ENCODE measurements at regions not wholly inside any gene's neighbourhood (a gene's known extent, or its start where the extent isn't known, plus 50 kb on each side); places are given as distances from the start of the nearest gene placed in this dataset.
"Not testable (repeated sequence)": the region's sequence is repeated elsewhere in the genome, so short reads cannot be mapped to it uniquely, and the experiment has no call there.

DNA sequence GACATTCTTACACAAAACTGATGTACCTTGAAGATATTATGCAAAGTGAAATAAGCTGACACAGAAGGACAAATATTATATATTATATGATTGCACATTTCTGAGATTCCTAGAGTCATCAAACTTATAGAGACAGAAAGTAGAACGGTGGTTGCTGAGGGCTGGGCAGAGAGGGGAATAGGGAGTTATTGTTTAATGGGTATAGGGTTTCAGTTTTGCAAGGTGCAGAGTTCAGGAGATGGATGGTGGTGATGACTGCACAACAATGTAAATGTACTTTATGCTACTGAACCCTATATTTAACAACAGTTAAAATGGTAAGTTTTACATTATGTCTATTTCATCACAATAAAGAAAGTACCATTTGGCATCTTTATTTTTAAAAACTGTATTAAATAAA is 315.8 kb upstream of the POU5F2 start:
- Histone ChIP-seq H3K9ac (ENCODE audit: control insufficient read depth, extremely low read depth, insufficient read depth, low read length) (no peak overlapping the region), H3K36me3 (ENCODE audit: control insufficient read depth in 2 of 2, extremely low read depth in 1 of 2, insufficient read depth in 2 of 2, low read length in 2 of 2) (no peaks in the 10 kb centered on the region), H3K4me3 (ENCODE audit: control insufficient read depth in 2 of 3, extremely low read depth in 1 of 3, insufficient read depth in 2 of 3, low read depth in 1 of 3, low read length in 3 of 3) (no peak overlapping the region), H3K9me1 (ENCODE audit: control insufficient read depth, extremely low read depth, insufficient read depth, low read length) (no peaks in the 10 kb centered on the region), H3K4me1 (ENCODE audit: control insufficient read depth, extremely low read depth, insufficient read depth, low read length) (no peaks in the 10 kb centered on the region), H3K9me3 (ENCODE audit: control insufficient read depth, low read depth, low read length) (no peaks in the 10 kb centered on the region), H4K20me1 (ENCODE audit: control insufficient read depth, extremely low read depth, insufficient read depth, low read length) (no peaks in the 10 kb centered on the region), H2AFZ (ENCODE audit: control insufficient read depth, low read length) (no peak overlapping the region), H3K27ac (ENCODE audit: control insufficient read depth, insufficient read depth, low read length) (no peak overlapping the region), H3K4me2 (ENCODE audit: control insufficient read depth, extremely low read depth, insufficient read depth, low read depth, low read length) (no peak overlapping the region), H3K27me3 (ENCODE audit: control insufficient read depth, extremely low read depth, insufficient read depth, low read length) (no peaks in the 10 kb centered on the region), H3K79me2 (ENCODE audit: control insufficient read depth, insufficient read depth, low read length) (no peaks in the 10 kb centered on the region)
- dilution Hi-C loops (cut with MboI; ENCODE audit: extremely low pct_ligation_motif_present, low sequenced_read_pairs): no loop called here
- DNase-seq (ENCODE audit: low read depth, low spot score) (no peak), FAIRE-seq (no peak)
- TF ChIP-seq, protein P1, sequence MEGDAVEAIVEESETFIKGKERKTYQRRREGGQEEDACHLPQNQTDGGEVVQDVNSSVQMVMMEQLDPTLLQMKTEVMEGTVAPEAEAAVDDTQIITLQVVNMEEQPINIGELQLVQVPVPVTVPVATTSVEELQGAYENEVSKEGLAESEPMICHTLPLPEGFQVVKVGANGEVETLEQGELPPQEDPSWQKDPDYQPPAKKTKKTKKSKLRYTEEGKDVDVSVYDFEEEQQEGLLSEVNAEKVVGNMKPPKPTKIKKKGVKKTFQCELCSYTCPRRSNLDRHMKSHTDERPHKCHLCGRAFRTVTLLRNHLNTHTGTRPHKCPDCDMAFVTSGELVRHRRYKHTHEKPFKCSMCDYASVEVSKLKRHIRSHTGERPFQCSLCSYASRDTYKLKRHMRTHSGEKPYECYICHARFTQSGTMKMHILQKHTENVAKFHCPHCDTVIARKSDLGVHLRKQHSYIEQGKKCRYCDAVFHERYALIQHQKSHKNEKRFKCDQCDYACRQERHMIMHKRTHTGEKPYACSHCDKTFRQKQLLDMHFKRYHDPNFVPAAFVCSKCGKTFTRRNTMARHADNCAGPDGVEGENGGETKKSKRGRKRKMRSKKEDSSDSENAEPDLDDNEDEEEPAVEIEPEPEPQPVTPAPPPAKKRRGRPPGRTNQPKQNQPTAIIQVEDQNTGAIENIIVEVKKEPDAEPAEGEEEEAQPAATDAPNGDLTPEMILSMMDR (optimal IDR thresholded peaks at IDR 0.05 in 1 of 3, IDR thresholded peaks at IDR 0.05 in 1 of 3, conservative IDR thresholded peaks at IDR 0.05 in 1 of 3; ENCODE audit: extremely low read depth in 1 of 3, insufficient read depth in 2 of 3, low read length in 3 of 3): no peak
- TF ChIP-seq EZH2 (IDR thresholded peaks at IDR 0.05; ENCODE audit: low read length): no peak

GRCh38 chr5:94049307-94049922 is 308.0 kb upstream of the POU5F2 start:
- H3K79me2 ChIP-seq (ENCODE audit: control insufficient read depth, insufficient read depth, low read length); H3K9ac ChIP-seq (ENCODE audit: control insufficient read depth, extremely low read depth, insufficient read depth, low read length); H4K20me1 ChIP-seq (ENCODE audit: control insufficient read depth, extremely low read depth, insufficient read depth, low read length); H3K9me3 ChIP-seq (ENCODE audit: control insufficient read depth, low read depth, low read length); H3K4me3 ChIP-seq (ENCODE audit: control insufficient read depth in 2 of 3, extremely low read depth in 1 of 3, insufficient read depth in 2 of 3, low read depth in 1 of 3, low read length in 3 of 3); H3K4me1 ChIP-seq (ENCODE audit: control insufficient read depth, extremely low read depth, insufficient read depth, low read length); DNase-seq (ENCODE audit: low read depth, low spot score); H2AFZ ChIP-seq (ENCODE audit: control insufficient read depth, low read length); H3K4me2 ChIP-seq (ENCODE audit: control insufficient read depth, extremely low read depth, insufficient read depth, low read depth, low read length); FAIRE-seq; dilution Hi-C loops (cut with MboI; ENCODE audit: extremely low pct_ligation_motif_present, low sequenced_read_pairs); H3K9me1 ChIP-seq (ENCODE audit: control insufficient read depth, extremely low read depth, insufficient read depth, low read length); H3K27ac ChIP-seq (ENCODE audit: control insufficient read depth, insufficient read depth, low read length); H3K36me3 ChIP-seq (ENCODE audit: control insufficient read depth in 2 of 2, extremely low read depth in 1 of 2, insufficient read depth in 2 of 2, low read length in 2 of 2); H3K27me3 ChIP-seq (ENCODE audit: control insufficient read depth, extremely low read depth, insufficient read depth, low read length): not testable (repeated sequence)

Measured in keratinocyte (primary cell).